GM18502 (cell line): ENCODE measurements at regions not wholly inside any gene's neighbourhood (a gene's known extent, or its start where the extent isn't known, plus 50 kb on each side); places are given as distances from the start of the nearest gene placed in this dataset.

Source experiments
- ATAC-seq: cut with Tn5 transposase; IDR thresholded peaks from one replicate; pipeline ENCODE4 v1.9.1; 2021; ENCODE audit warnings: mild to moderate bottlenecking; ENCODE audit not compliant: unreplicated experiment, poor library complexity

- no peak for ATAC-seq
Measured at GRCh38 chr4:31327031-31327430, 606.9 kb downstream of the PCDH7 start.

DNA sequence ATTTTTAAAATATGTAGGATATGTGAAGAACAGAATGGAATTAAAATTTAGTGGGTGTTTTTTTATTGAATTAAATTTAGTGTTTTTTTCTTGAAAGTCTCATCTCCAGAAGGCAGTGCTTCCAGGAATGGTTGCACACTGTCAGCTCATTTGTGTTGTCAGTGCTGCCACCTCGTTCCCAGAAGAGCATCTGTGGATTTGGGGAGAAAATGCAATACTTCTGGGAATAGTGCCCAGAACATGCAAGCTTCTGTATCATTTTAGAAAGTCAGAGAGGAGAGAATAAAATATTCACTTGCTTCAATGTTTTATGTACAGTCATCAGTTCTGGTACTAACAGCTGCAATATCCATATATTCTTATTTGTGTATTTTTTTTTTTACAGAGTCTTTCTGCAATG lies 608.8 kb downstream of the PCDH7 start:
- ATAC-seq: no peak

DNA sequence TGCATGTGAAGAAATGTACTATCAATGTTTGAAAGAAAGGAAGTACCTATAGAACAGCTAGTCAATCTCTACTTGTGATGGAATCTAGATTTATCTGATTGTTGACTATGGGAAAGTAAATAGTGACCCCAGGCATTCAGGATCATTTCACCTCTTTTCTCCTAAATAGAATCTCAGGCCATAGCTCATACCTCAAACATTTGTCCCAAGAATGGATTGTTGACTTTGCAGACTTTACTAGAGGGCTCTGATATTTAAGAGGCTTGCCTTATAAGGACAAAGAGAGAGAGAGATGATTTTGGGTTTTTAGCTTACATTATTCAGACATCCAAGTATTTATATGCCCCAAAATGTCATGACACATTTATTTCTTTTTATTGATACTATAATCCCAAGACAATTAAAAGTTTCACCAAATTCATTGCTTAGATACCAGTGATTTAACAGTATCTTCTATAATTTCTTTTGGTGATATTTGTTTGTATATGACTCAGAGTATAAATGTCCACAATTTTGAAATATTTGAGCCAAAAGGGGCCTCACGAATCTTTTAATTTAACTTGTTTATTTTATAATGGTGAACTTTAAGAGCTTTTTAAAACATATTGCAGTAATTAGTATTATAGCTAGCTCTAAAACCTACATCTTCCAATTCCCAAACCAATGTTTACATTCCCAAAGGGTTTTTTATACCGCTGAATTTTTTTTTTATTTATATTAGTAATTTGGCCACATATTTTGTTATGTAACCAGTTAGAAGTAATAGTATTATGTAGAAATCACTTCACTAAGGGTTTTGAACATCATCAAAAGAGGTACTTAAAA lies 614.1 kb downstream of the PCDH7 start:
- ATAC-seq: no peak

GRCh38 chr4:31338000-31338399 lies 617.8 kb downstream of the PCDH7 start:
- no peak for ATAC-seq

DNA sequence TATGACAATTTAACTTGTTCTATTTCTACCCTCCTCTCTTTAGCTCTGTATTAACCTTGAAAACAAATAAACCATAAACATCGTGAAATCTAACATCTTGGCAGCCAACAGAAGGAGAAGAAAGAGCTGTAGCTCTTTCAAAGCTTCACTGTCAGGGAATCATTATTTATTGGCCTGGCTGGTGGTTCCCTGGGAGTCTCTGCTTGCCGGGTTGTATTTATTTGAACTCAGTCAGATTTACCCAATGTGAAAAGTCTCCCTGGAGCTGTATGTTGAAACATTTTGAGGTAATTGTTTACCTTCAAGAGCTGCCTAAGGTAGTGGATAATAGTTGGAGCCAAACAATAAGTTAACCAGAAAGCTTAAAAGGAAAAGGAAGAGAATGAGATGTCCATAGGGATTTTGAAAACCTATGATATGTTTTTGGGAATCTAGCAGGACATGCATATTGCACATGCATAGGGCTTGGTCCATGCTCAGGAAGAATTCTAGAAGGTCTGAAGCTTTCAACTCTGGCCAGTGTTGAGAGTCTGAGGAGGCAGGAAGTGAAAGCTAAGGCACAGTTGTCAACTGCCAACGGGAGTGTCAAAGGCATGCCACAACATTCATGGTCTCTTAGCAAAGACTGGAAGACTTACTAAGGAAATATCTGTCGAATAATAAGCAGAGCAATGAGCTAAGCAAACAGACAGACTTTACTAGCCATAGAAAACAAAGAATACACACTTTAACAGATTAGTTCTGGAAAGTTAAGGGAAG lies 621.6 kb downstream of the PCDH7 start:
- no peak for ATAC-seq

DNA sequence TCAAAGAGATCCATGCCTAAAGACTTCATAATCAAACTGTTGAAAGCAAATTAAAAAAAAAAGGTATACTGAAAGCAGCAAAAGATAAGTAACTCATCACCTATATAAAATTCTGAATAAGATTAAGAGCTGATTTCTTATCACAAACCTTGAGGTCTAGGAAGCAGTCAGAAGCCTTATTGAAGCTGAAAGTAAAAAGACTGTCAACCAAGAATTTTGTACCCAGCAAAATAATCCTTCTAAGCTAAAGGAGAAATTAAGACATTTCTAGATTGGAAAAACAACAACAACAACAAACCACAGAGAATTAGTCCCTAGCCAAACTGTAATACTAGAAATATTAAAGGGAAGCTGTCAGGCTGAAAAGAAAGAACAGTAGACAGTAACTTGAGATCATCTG lies 622.9 kb downstream of the PCDH7 start:
- no peak for ATAC-seq

DNA sequence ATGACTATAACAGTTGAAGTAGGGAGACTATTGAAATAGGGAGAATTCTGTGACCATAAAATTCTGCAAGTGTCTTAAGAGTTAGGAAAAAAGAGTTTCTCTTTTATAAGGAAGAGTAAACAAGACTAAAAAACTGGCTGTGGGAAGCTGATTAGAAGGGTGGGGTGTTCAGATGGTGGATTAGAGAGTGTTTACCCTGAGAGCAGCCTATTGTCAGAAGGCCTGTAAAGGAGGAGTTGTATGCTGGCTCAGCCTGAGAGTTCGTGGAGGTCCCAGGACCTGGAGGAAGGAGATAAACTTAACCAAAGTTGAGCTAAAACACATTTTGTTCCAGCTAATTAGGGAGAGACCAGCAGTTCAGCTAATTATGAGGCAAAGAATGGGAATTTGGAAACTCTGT lies 629.7 kb downstream of the PCDH7 start:
- no peak for ATAC-seq

DNA sequence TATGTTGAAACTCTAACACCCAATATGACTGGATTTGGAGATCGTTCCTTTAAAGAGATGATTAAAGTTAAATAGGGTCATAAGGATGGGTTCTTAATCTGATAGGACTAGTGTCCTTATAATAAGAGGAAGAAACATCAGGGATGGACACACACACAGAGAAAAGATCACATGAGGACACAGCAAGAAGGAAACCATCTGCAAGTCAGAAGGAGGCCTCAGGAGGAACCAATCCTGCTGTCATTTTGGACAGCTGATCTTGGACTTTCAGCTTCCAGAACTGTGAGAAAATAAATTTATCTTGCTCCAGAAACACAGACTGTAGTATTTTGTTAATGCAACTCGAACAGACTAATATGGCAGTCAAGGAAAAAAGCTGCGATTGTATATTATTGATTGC lies 631.5 kb downstream of the PCDH7 start:
- ATAC-seq: no peak

DNA sequence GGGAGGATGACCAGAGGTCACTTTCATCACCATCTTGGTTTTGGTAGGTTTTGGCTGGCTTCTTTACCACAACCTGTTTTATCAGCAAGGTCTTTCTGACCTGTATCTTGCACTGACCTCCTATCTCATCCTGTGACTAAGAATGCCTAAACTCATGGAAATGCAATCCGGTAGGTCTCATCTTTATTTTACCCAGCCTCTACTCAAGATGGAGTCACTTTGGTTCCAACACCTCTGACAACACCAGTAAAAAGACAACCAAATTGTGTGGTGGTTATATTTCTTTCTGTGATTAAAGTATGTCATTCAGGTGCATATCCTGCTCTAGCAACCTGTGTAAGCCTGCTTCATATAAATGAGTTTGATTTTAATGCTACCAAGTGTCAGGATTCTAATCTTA lies 636.7 kb downstream of the PCDH7 start:
- no peak for ATAC-seq

GRCh38 chr4:31360786-31361185 lies 640.6 kb downstream of the PCDH7 start:
- no peak for ATAC-seq

GRCh38 chr4:31362756-31363155 lies 642.6 kb downstream of the PCDH7 start:
- no peak for ATAC-seq

DNA sequence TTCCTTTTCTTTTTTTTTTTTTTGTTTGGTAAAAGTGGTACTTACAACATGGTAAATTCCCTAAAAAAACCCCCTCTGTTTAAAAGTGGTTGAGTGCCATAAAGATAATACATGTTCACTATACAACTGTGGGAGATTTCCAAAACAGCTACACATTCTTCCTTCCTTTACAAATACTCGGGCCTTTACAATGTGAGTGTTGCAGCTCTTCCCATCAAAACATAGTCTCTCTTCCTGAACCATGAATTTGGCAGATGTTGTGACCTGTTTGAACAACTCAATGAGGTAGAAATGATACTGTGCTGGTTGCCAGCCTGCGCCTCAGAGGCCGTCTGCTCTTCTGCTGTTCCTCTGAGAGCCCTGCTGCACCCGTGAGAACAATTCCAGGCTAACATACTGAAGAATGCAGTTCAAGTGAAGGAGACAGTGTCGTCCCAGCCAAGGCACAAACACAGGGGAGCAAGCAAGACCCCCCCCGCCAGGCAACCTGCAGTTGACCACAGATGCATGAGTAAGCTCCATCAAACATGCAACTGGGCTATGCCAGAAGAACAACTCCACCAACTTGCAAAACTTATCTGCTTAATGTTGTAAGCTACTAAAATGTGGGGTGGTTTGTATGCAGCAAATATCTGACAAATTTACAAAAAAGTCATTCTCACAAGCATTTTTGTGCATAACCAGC lies 645.0 kb downstream of the PCDH7 start:
- ATAC-seq: no peak

DNA sequence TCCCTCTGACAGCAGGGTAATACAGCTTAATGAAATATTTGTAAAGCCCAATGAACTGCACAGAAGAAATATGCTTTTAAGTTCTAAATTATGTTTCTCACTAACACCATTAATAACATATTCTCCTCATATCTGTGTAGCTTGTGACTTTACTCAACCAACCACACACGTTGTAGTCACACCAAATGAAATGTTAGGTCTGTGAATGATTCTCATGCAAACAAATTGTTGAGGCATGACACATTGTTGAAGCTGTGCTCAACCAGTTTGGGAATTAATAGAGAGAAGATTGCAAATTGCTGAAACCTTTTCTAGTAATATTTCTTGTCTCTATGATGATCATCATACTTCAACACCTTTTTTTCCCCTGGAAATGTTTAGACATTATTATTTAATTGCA lies 645.9 kb downstream of the PCDH7 start:
- ATAC-seq: no peak

- ATAC-seq: peak; percentile 98
Measured at GRCh38 chr4:31370866-31371465, 650.8 kb downstream of the PCDH7 start.

- no peak for ATAC-seq
Measured at GRCh38 chr4:31374256-31374960, 654.2 kb downstream of the PCDH7 start.

DNA sequence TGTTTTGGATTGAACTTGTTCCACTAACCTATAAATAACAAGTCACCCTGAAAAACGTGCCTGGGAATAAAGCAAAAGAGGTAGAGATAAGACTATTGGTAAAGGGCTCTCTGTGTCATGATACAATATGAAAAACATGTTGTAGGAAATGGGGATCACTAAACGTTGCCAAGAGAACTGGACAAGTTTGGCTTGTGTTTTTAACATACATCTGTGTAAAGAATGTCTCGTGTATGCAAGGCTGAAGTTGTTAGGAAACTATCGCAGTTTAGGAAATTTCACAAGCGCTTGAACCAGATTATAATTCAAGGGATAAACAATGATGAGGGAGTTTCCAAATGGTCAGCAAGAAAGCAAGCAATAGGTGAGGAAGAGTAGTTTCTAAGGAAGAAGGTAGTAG lies 655.8 kb downstream of the PCDH7 start:
- no peak for ATAC-seq

- ATAC-seq: no peak
Measured at GRCh38 chr4:31379364-31379763, 659.2 kb downstream of the PCDH7 start.

DNA sequence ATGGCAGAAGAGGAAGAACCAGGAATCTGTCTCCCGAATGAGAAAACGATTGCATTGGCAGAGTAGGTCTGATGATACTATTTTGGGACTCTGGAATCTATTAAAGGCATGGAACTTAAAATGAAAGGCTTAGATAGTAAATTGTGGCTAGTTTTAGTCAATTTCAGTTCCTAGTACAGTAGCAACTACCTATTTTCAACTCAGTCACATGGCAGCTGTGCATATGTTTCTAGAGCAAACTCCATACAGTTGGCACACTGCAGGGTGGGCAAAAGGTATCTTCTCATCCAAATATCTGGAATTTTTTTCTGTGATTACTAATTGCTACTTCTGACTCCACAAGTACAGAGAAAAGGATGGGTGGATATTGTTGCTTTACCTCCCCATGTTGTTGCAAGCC lies 663.6 kb downstream of the PCDH7 start:
- no peak for ATAC-seq

- ATAC-seq: no peak
Measured at GRCh38 chr4:31390849-31391248, 670.7 kb downstream of the PCDH7 start.

- ATAC-seq: no peak
Measured at GRCh38 chr4:31391976-31392375, 671.8 kb downstream of the PCDH7 start.
